H1 (cell line): ENCODE measurements at regions not wholly inside any gene's neighbourhood (a gene's known extent, or its start where the extent isn't known, plus 50 kb on each side); places are given as distances from the start of the nearest gene placed in this dataset.

Source experiments
- CTCF ChIA-PET: fragments of 300-600 bp; sonication (Branson Sonifier 250); formaldehyde crosslinking; loops from one replicate; lab custom pipeline; 2021; ENCODE audit not compliant: partially characterized antibody; lab: Charles Lee
- POLR2A ChIA-PET: fragments of 300-600 bp; sonication (Branson Sonifier 250); formaldehyde crosslinking; loops from one replicate; lab custom pipeline; 2021; ENCODE audit warnings: inconsistent platforms; ENCODE audit not compliant: partially characterized antibody; lab: Charles Lee
- DNase-seq, 2 experiments: peaks; one replicate each; pipeline versions ENCODE4 v3.0.0 to v3.0.0-alpha.2; 2010 to 2022; ENCODE audit warnings: low spot score in 2 of 2, low read depth in 1 of 2, mixed read lengths in 1 of 2
- FAIRE-seq: peaks from 2 replicates; lab custom pipeline; 2011; peaks lifted over from hg19 to GRCh38; lab: Jason Lieb, UNC
- H2AFZ ChIP-seq: 2 replicates; pipeline ENCODE4 v1.8.1; 2012; ENCODE audit warnings: low read length, inconsistent platforms
- H2AK5ac ChIP-seq: 2 replicates; pipeline ENCODE4 v1.6.1; 2013; ENCODE audit warnings: low read depth, low read length
- H2BK120ac ChIP-seq: replicated peaks from 2 replicates; pipeline ENCODE3; 2013; ENCODE audit warnings: low read depth, low read length, inconsistent platforms
- H2BK12ac ChIP-seq: 2 replicates; pipeline ENCODE4 v1.6.1; 2013; ENCODE audit warnings: low read depth, low read length
- H2BK15ac ChIP-seq: 2 replicates; pipeline ENCODE4 v1.6.1; 2013; ENCODE audit warnings: low read length
- H2BK20ac ChIP-seq: 2 replicates; pipeline ENCODE4 v1.6.1; 2013; ENCODE audit warnings: low read length
- H2BK5ac ChIP-seq: 2 replicates; pipeline ENCODE4 v1.6.1; 2013; ENCODE audit warnings: low read depth, low read length
- H3K14ac ChIP-seq: 2 replicates; pipeline ENCODE4 v1.6.1; 2013; ENCODE audit warnings: inconsistent platforms; ENCODE audit not compliant: insufficient read length
- H3K18ac ChIP-seq: 2 replicates; pipeline ENCODE4 v1.6.1; 2013; ENCODE audit warnings: low read length; ENCODE audit errors: extremely low read depth
- H3K23ac ChIP-seq: 2 replicates; pipeline ENCODE4 v1.6.1; 2013; ENCODE audit warnings: inconsistent platforms; ENCODE audit not compliant: insufficient read length
- H3K23me2 ChIP-seq: 2 replicates; pipeline ENCODE4 v1.6.1; 2013; ENCODE audit warnings: low read depth, low read length
- H3K27ac ChIP-seq: 2 replicates; pipeline ENCODE4 v1.6.1; 2011; ENCODE audit warnings: low read depth, low read length, inconsistent platforms
- H3K27me3 ChIP-seq, 4 experiments: replicated peaks in 1 of 4; 1 replicate in 1 of 4; 2 replicates in 3 of 4; pipeline versions ENCODE4 v1.6.1 to v1.8.1; 2011 to 2013; ENCODE audit warnings: low read length in 3 of 4, mild to moderate bottlenecking in 3 of 4, inconsistent platforms in 2 of 4, mixed read lengths in 2 of 4, moderate library complexity in 1 of 4; ENCODE audit not compliant: control insufficient read depth in 3 of 4, insufficient read depth in 3 of 4; ENCODE audit errors: extremely low read depth in 1 of 4
- H3K36me3 ChIP-seq, 4 experiments: 2 replicates each; pipeline versions ENCODE4 v1.6.1 to v1.8.1; 2011 to 2013; ENCODE audit warnings: mild to moderate bottlenecking in 4 of 4, low read length in 3 of 4, moderate library complexity in 2 of 4, control low read depth in 1 of 4, inconsistent platforms in 1 of 4; ENCODE audit not compliant: insufficient read depth in 4 of 4, control insufficient read depth in 2 of 4
- H3K4ac ChIP-seq: replicated peaks from 2 replicates; pipeline ENCODE3; 2013; ENCODE audit warnings: low read length, low read depth, mixed read lengths, inconsistent platforms; ENCODE audit not compliant: insufficient read length
- H3K4me1 ChIP-seq, 4 experiments: replicated peaks in 1 of 4; 1 replicate in 1 of 4; 2 replicates in 3 of 4; pipeline versions ENCODE4 v1.6.1 to v1.8.1; 2011 to 2013; ENCODE audit warnings: low read length in 3 of 4, inconsistent platforms in 2 of 4, mixed read lengths in 1 of 4; ENCODE audit not compliant: insufficient read depth in 4 of 4, control insufficient read depth in 3 of 4
- H3K4me2 ChIP-seq, 2 experiments: 2 replicates each; pipeline versions ENCODE4 v1.6.1 to v1.8.1; 2011 to 2013; ENCODE audit warnings: low read depth in 2 of 2, low read length in 2 of 2, control low read depth in 1 of 2, inconsistent platforms in 1 of 2, mild to moderate bottlenecking in 1 of 2; ENCODE audit not compliant: insufficient read depth in 1 of 2
- H3K4me3 ChIP-seq, 4 experiments: fragments of 200-600, 300-600 bp in 1 of 4; sonication (generic), shearing (Covaris generic), sonication (Bioruptor Twin) in 1 of 4; 2 replicates each; pipeline versions ENCODE4 v1.5.1 to v1.8.1; 2011 to 2016; ENCODE audit warnings: low read length in 4 of 4, low read depth in 3 of 4, control low read depth in 2 of 4, inconsistent platforms in 2 of 4, mild to moderate bottlenecking in 2 of 4, mixed read lengths in 1 of 4, moderate library complexity in 1 of 4; ENCODE audit not compliant: insufficient read depth in 2 of 4; ENCODE audit errors: extremely low read depth in 1 of 4
- H3K56ac ChIP-seq: replicated peaks from 2 replicates; pipeline ENCODE3; 2013; ENCODE audit warnings: low read depth, mild to moderate bottlenecking, mixed read lengths, low read length, inconsistent platforms; ENCODE audit not compliant: insufficient read length
- H3K79me1 ChIP-seq: 2 replicates; pipeline ENCODE4 v1.6.1; 2013; ENCODE audit warnings: low read depth, low read length, control low read depth
- H3K79me2 ChIP-seq, 2 experiments: 2 replicates each; pipeline versions ENCODE4 v1.6.1 to v1.8.1; 2012 to 2013; ENCODE audit warnings: low read length in 2 of 2, mild to moderate bottlenecking in 2 of 2, inconsistent platforms in 1 of 2; ENCODE audit not compliant: insufficient read depth in 2 of 2, control insufficient read depth in 1 of 2
- H3K9ac ChIP-seq, 4 experiments: replicated peaks in 1 of 4; 1 replicate in 1 of 4; 2 replicates in 3 of 4; pipeline versions ENCODE4 v1.6.1 to v1.8.1; 2011 to 2013; ENCODE audit warnings: low read depth in 3 of 4, low read length in 3 of 4, control low read depth in 2 of 4, mild to moderate bottlenecking in 2 of 4, moderate library complexity in 2 of 4, inconsistent platforms in 1 of 4; ENCODE audit errors: extremely low read depth in 1 of 4
- H3K9me3 ChIP-seq, 2 experiments: 2 replicates each; pipeline versions ENCODE4 v1.6.1 to v1.8.1; 2012 to 2013; ENCODE audit warnings: mild to moderate bottlenecking in 2 of 2, moderate library complexity in 2 of 2, control low read depth in 1 of 2, inconsistent platforms in 1 of 2, low read depth in 1 of 2, low read length in 1 of 2, mixed read lengths in 1 of 2; ENCODE audit not compliant: insufficient read depth in 2 of 2
- H4K20me1 ChIP-seq, 2 experiments: replicated peaks in 1 of 2; 2 replicates each; pipeline versions ENCODE3 to v1.8.1; 2011 to 2013; ENCODE audit warnings: inconsistent platforms in 2 of 2, low read length in 2 of 2, mild to moderate bottlenecking in 1 of 2; ENCODE audit not compliant: insufficient read depth in 2 of 2, control insufficient read depth in 1 of 2
- H4K5ac ChIP-seq: 2 replicates; pipeline ENCODE4 v1.6.1; 2013; ENCODE audit warnings: low read length, low read depth, mixed read lengths, inconsistent platforms; ENCODE audit not compliant: insufficient read length
- H4K8ac ChIP-seq: 2 replicates; pipeline ENCODE4 v1.8.0; 2013; ENCODE audit warnings: mild to moderate bottlenecking, moderate library complexity, low read length, inconsistent platforms; ENCODE audit not compliant: insufficient read depth; ENCODE audit errors: extremely low read depth
- H4K91ac ChIP-seq: replicated peaks from 2 replicates; pipeline ENCODE3; 2013; ENCODE audit warnings: low read length, mixed read lengths, inconsistent platforms; ENCODE audit not compliant: insufficient read length
- BCL11A ChIP-seq, 2 experiments: IDR thresholded peaks; one replicate each; pipeline ENCODE4 v1.6.1; 2011; ENCODE audit warnings: low read depth in 2 of 2, low read length in 2 of 2, mild to moderate bottlenecking in 2 of 2
- CBX8 ChIP-seq: fragments of 300-800, 300-1000 bp; sonication (generic); IDR thresholded peaks from 2 replicates; pipeline ENCODE4 v1.7.1; 2016; ENCODE audit warnings: low read depth, low read length, borderline replicate concordance
- CHD1 ChIP-seq: IDR thresholded peaks from 2 replicates; pipeline ENCODE4 v1.6.1; 2012; ENCODE audit warnings: low read depth, low read length, improper control_type of control experiment
- EP300 ChIP-seq, 2 experiments: IDR thresholded peaks; 1 replicate in 1 of 2; 2 replicates in 1 of 2; pipeline ENCODE4 v1.6.1; 2011 to 2012; ENCODE audit warnings: low read depth in 2 of 2, low read length in 2 of 2, mild to moderate bottlenecking in 2 of 2, borderline replicate concordance in 1 of 2, inconsistent platforms in 1 of 2, moderate library complexity in 1 of 2
- GABPA ChIP-seq: IDR thresholded peaks from 2 replicates; pipeline ENCODE4 v1.6.1; 2011; ENCODE audit warnings: mild to moderate bottlenecking, low read length, moderate library complexity, borderline replicate concordance; ENCODE audit not compliant: insufficient read depth
- KDM1A ChIP-seq: fragments of 200-600, 300-600 bp; sonication (generic); IDR thresholded peaks from 2 replicates; pipeline ENCODE4 v1.7.1; 2016; ENCODE audit warnings: mild to moderate bottlenecking, low read length, borderline replicate concordance
- RAD21 ChIP-seq, 2 experiments: IDR thresholded peaks in 1 of 2; conservative IDR thresholded peaks in 1 of 2; 2 replicates each; pipeline ENCODE4 v1.6.1; 2011; ENCODE audit warnings: low read depth in 2 of 2, low read length in 2 of 2, improper control_type of control experiment in 1 of 2, inconsistent platforms in 1 of 2, mild to moderate bottlenecking in 1 of 2, moderate library complexity in 1 of 2
- SAP30 ChIP-seq: fragments of 300-600 bp; sonication (generic); IDR thresholded peaks from 2 replicates; pipeline ENCODE4 v1.7.1; 2012; ENCODE audit warnings: low read length, moderate library complexity, mild to moderate bottlenecking, inconsistent platforms; ENCODE audit not compliant: insufficient read depth, insufficient replicate concordance
- SP4 ChIP-seq: IDR thresholded peaks from 2 replicates; pipeline ENCODE4 v1.6.1; 2012; ENCODE audit warnings: low read length, inconsistent platforms
- WGBS, 2 experiments: shearing (Covaris generic) in 1 of 2; methylation state at CpG; one replicate each; pipeline versions ENCODE4 v1.1.6 to v1.1.7; 2013 to 2015; ENCODE audit warnings: low lambda C conversion rate in 2 of 2, mixed read lengths in 2 of 2, inconsistent platforms in 1 of 2, low coverage in 1 of 2, missing lambda C conversion rate in 1 of 2; ENCODE audit not compliant: insufficient replicate concordance in 2 of 2, insufficient coverage in 1 of 2, insufficient read length in 1 of 2; ENCODE audit errors: extremely low coverage in 1 of 2, missing lambda C conversion rate in 1 of 2; 5-methylcytosine and 5-hydroxymethylcytosine counted together
- TF ChIP-seq, protein P1 (sequence below): IDR thresholded peaks from 2 replicates; pipeline ENCODE4 v1.6.1; 2012; ENCODE audit warnings: inconsistent platforms

DNA sequence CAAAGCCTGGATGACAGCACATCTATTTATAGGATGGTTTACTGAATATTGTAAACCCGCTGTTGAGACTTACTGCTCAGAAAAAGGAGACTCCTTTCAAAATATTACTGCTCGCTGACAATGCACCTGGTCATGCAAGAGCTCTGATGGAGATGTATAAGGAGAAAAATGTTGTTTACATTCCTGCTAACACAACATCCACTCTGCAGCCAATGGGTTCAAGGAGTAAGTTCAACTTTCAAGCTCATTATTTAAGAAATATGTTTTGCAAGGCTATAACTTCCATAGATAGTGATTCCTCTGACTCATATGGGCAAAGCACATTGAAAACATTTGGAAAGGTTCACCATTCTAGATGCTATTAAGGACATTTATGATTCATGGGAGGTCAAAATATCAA is 201.7 kb downstream of the SNAPC1 start:
- Histone ChIP-seq H2BK5ac (no peak overlapping the region), H3K23ac (no peak overlapping the region), H3K27me3 (no peaks in the 10 kb centered on the region), H3K79me1 (no peaks in the 10 kb centered on the region), H4K5ac (no peak overlapping the region), H3K4me3 (no peak overlapping the region), H3K36me3 (no peaks in the 10 kb centered on the region), H2BK15ac (no peak overlapping the region), H2AFZ (no peak overlapping the region), H2AK5ac (no peak overlapping the region), H3K4ac (no peak overlapping the region), H4K8ac (no peak overlapping the region), H3K9me3 (no peaks in the 10 kb centered on the region), H3K23me2 (no peaks in the 10 kb centered on the region), H3K4me1 (peaks cover 0 to 4% (median 0%) of the 10 kb centered on the region in 4 experiments; a peak in 1 of 7 replicates), H3K9ac (no peak overlapping the region), H2BK20ac (no peak overlapping the region), H4K91ac (no peak overlapping the region), H3K4me2 (no peak overlapping the region), H2BK12ac (no peak overlapping the region), H4K20me1 (no peaks in the 10 kb centered on the region), H3K14ac (no peak overlapping the region), H3K27ac (no peak overlapping the region), H3K56ac (no peak overlapping the region), H2BK120ac (no peak overlapping the region)
- no peak for DNase-seq
- no peak for FAIRE-seq
- ChIA-PET POLR2A (no interaction called here), CTCF (no interaction called here)
- WGBS, 2 experiments = 80% methylated on average over 2 of the region's 2 CpGs; no CpG with 5 or more reads in 1 of the 2 experiments
- no peak for TF ChIP-seq KDM1A
- no peak for TF ChIP-seq RAD21 (IDR thresholded peaks at IDR 0.05 in 1 of 2, conservative IDR thresholded peaks at IDR 0.05 in 1 of 2; ENCODE audit: low read depth in 2 of 2, low read length in 2 of 2)
- TF ChIP-seq GABPA = no peak
- TF ChIP-seq CHD1 = no peak
- TF ChIP-seq BCL11A (IDR thresholded peaks at IDR 0.05; ENCODE audit: low read depth in 2 of 2, low read length in 2 of 2) = no peak
- no peak for TF ChIP-seq SP4
- no peak for TF ChIP-seq CBX8
- TF ChIP-seq, protein P1, sequence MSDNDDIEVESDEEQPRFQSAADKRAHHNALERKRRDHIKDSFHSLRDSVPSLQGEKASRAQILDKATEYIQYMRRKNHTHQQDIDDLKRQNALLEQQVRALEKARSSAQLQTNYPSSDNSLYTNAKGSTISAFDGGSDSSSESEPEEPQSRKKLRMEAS = no peak
- TF ChIP-seq EP300 (IDR thresholded peaks at IDR 0.05; ENCODE audit: borderline replicate concordance in 1 of 2, low read depth in 2 of 2, low read length in 2 of 2) = no peak
- no peak for TF ChIP-seq SAP30
- TF ChIP-seq, all 59 proteins: peak for 0
- Histone ChIP-seq H3K18ac (no peak overlapping the region), H3K79me2 (no peaks in the 10 kb centered on the region)
